NCI-H187 (cell line): ENCODE measurements at regions not wholly inside any gene's neighbourhood (a gene's known extent, or its start where the extent isn't known, plus 50 kb on each side); places are given as distances from the start of the nearest gene placed in this dataset.

Experiments
- DNase-seq, 2 experiments: peaks; one replicate each; lab custom pipeline; 2025; lab: John Stamatoyannopoulos, UW

GRCh38 chr1:216818284-216818683 lies 95.1 kb upstream of the ESRRG start:
- no peak for DNase-seq

GRCh38 chr1:216815260-216816131 lies 92.3 kb upstream of the ESRRG start:
- DNase-seq = peak; percentile 6 to 17

- no peak for DNase-seq
Measured at GRCh38 chr1:216814576-216815259, 91.5 kb upstream of the ESRRG start.

- no peak for DNase-seq
Measured at GRCh38 chr1:216812966-216813365, 89.7 kb upstream of the ESRRG start.

GRCh38 chr1:216809649-216810048 lies 86.4 kb upstream of the ESRRG start:
- DNase-seq = no peak

- DNase-seq = no peak
Measured at GRCh38 chr1:216807696-216808095, 84.5 kb upstream of the ESRRG start.

- DNase-seq = no peak
Measured at GRCh38 chr1:216805953-216806352, 82.7 kb upstream of the ESRRG start.

GRCh38 chr1:216805233-216805632 lies 82.0 kb upstream of the ESRRG start:
- DNase-seq = no peak

- DNase-seq = no peak
Measured at GRCh38 chr1:216804111-216804510, 80.9 kb upstream of the ESRRG start.

- DNase-seq = no peak
Measured at GRCh38 chr1:216794586-216794985, 71.4 kb upstream of the ESRRG start.

- DNase-seq = no peak
Measured at GRCh38 chr1:216793973-216794372, 70.7 kb upstream of the ESRRG start.

- DNase-seq = no peak
Measured at GRCh38 chr1:216793303-216793702, 70.1 kb upstream of the ESRRG start.

- no peak for DNase-seq
Measured at GRCh38 chr1:216788671-216789070, 65.4 kb upstream of the ESRRG start.

GRCh38 chr1:216785737-216786136 lies 62.5 kb upstream of the ESRRG start:
- DNase-seq = no peak

GRCh38 chr1:216785221-216785620 lies 62.0 kb upstream of the ESRRG start:
- DNase-seq = no peak

- DNase-seq = no peak
Measured at GRCh38 chr1:216779686-216780085, 56.5 kb upstream of the ESRRG start.

- DNase-seq = no peak
Measured at GRCh38 chr1:216778737-216779136, 55.5 kb upstream of the ESRRG start.

- no peak for DNase-seq
Measured at GRCh38 chr1:216777148-216777547, 53.9 kb upstream of the ESRRG start.
